ENCODE measurements at regions not wholly inside any gene's neighbourhood (a gene's known extent, or its start where the extent isn't known, plus 50 kb on each side); places are given as distances from the start of the nearest gene placed in this dataset.

- TF ChIP-seq ZFX (IDR thresholded peaks at IDR 0.05) (no peak), CTCF (conservative IDR thresholded peaks at IDR 0.05) (no peak)
- peak overlapping the region; percentile 72 for H3K27ac ChIP-seq
Observed at GRCh38 chr15:31255176-31255510, 71.5 kb upstream of the KLF13 start.

- peak overlapping the region; percentile 72 for H3K27ac ChIP-seq
Observed at GRCh38 chr15:31255732-31256377, 70.8 kb upstream of the KLF13 start.

GRCh38 chr15:31256378-31257265 is 70.0 kb upstream of the KLF13 start:
- H3K27ac ChIP-seq: peak overlapping the region; percentile 72
- no peak for TF ChIP-seq ZFX (IDR thresholded peaks at IDR 0.05)
- no peak for TF ChIP-seq CTCF (conservative IDR thresholded peaks at IDR 0.05)

More at GRCh38 chr15:31255732-31256377, 70.8 kb upstream of the KLF13 start:
- TF ChIP-seq CTCF (conservative IDR thresholded peaks at IDR 0.05) (no peak), ZFX (IDR thresholded peaks at IDR 0.05) (no peak)

GRCh38 chr15:31257286-31257685 is 69.3 kb upstream of the KLF13 start:
- no peak for TF ChIP-seq CTCF (conservative IDR thresholded peaks at IDR 0.05)
- no peak for TF ChIP-seq ZFX (IDR thresholded peaks at IDR 0.05)
- H3K27ac ChIP-seq: no peak overlapping the region

GRCh38 chr15:31258260-31258659 is 68.4 kb upstream of the KLF13 start:
- H3K27ac ChIP-seq: no peak overlapping the region

GRCh38 chr15:31259562-31260252 is 66.9 kb upstream of the KLF13 start:
- H3K27ac ChIP-seq: no peak overlapping the region
- no peak for TF ChIP-seq CTCF (conservative IDR thresholded peaks at IDR 0.05)
- TF ChIP-seq ZFX (IDR thresholded peaks at IDR 0.05): no peak

More at GRCh38 chr15:31258260-31258659, 68.4 kb upstream of the KLF13 start:
- TF ChIP-seq ZFX (IDR thresholded peaks at IDR 0.05): no peak
- TF ChIP-seq CTCF (conservative IDR thresholded peaks at IDR 0.05): no peak

All from C4-2B (cell line).